Colonic mucosa (tissue), 4 donors: ENCODE measurements at regions not wholly inside any gene's neighbourhood (a gene's known extent, or its start where the extent isn't known, plus 50 kb on each side); places are given as distances from the start of the nearest gene placed in this dataset.

Experiments
- DNase-seq: peaks from one replicate; pipeline ENCODE4 v3.0.0-alpha.2; 2020
- H3K27ac ChIP-seq: fragments of 200-600 bp; one replicate; pipeline ENCODE4 v1.8.0; 2021
- H3K27me3 ChIP-seq: fragments of 200-600 bp; one replicate; pipeline ENCODE4 v1.8.0; 2021
- H3K36me3 ChIP-seq: fragments of 200-600 bp; one replicate; pipeline ENCODE4 v1.8.0; 2021
- H3K4me1 ChIP-seq: fragments of 200-600 bp; one replicate; pipeline ENCODE4 v1.8.0; 2021; ENCODE audit warnings: mild to moderate bottlenecking
- H3K4me3 ChIP-seq: fragments of 200-600 bp; one replicate; pipeline ENCODE4 v1.8.0; 2021
- H3K9ac ChIP-seq, 2 donors: one replicate each; pipeline ENCODE4 v1.7.0; 2013; ENCODE audit warnings: control low read depth in 2 of 2, low read depth in 2 of 2, low read length in 2 of 2
- H3K9me3 ChIP-seq: fragments of 200-600 bp; one replicate; pipeline ENCODE4 v1.8.0; 2021
- CTCF ChIP-seq: fragments of 200-600 bp; IDR thresholded peaks from one replicate; pipeline ENCODE4 v1.8.0; 2022; ENCODE audit warnings: antibody characterized with exemption, mild to moderate bottlenecking
- intact Hi-C: fragments of 100-400 bp; cut with DNase I; formaldehyde crosslinking; loops from one replicate; pipeline ENCODE4 v1.14.1; 2022
- donor health status: healthy.
- donor health status: DM: no; HTN: no; CAD: no.
- donor health status: DM: no; HTN: no; CAD: no.

- Histone ChIP-seq H3K4me1 (no peaks in the 10 kb centered on the region), H3K27ac (no peak overlapping the region), H3K4me3 (no peak overlapping the region), H3K9ac (no peak overlapping the region), H3K9me3 (no peaks in the 10 kb centered on the region), H3K36me3 (no peaks in the 10 kb centered on the region), H3K27me3 (no peaks in the 10 kb centered on the region)
- TF ChIP-seq CTCF: no peak
- no peak for DNase-seq
- intact Hi-C loops: no loop called here
Observed at GRCh38 chr12:27180906-27181505, 63.1 kb upstream of the STK38L start.

DNA sequence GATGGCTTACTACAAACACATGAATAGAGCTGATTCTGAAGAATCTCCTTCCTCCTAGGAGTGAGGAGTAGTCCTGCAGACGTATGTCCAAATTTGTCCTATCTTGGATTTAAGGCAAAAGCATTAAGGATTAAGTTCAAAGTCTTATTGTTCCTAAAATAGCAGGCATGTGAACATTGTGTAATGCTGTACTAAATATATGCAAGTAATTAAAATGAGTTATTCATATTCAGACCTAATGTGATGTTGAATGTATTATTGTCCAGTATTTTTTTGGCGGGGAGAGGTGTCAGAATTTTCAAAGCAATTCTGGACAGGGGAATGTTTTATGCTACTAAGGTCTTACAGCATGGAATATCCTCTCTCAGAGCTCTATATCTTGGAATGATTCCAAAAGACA, 60.7 kb upstream of the STK38L start:
- H3K27ac ChIP-seq: no peak overlapping the region

DNA sequence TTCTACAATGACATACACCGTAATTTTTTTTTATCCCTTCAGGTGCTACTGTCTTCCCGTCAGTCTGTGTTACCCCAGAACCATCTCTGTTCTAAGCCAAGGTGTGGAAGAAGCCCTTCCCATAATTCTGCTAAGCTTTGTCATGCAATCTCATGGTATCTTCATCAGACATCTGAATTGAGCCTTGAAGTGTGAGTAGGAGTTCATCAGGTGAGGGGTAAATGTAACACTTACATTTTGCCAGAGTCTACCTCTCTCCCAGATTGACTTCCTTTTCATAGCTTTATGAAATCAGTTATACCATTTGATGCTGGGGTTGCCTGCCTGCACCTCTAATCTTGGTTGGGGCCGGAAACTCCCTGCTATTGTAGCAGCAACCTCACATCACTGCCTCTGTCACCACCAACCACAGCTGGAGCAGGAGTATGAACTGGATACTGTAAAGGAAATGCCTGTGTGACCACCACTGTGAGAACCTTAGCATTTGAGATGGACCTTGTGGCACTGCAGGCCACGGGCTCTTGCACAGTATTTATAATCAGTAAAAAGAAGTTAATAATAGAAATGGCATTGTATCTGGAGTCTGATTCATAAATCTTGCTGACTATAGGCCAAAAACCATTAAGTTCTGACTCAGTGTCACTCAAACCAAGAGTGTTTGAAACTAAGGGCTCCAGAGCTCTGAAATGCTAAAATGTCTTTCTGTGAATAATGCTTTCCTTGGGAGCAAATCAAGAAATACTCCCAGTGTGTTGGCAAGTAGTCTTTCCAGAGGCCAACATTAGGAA, 58.7 kb upstream of the STK38L start:
- no peaks in the 10 kb centered on the region for H3K9me3 ChIP-seq
- no peak for TF ChIP-seq CTCF
- intact Hi-C loops: no loop called here
- no peak for DNase-seq
- no peaks in the 10 kb centered on the region for H3K27me3 ChIP-seq
- no peaks in the 10 kb centered on the region for H3K36me3 ChIP-seq
- no peak overlapping the region for H3K4me3 ChIP-seq
- no peak overlapping the region for H3K27ac ChIP-seq
- H3K9ac ChIP-seq: no peak overlapping the region
- H3K4me1 ChIP-seq: no peaks in the 10 kb centered on the region

More for the DNA sequence above, 60.7 kb upstream of the STK38L start:
- H3K36me3 ChIP-seq: no peaks in the 10 kb centered on the region
- no peak for TF ChIP-seq CTCF
- H3K4me1 ChIP-seq: no peaks in the 10 kb centered on the region
- no peak overlapping the region for H3K4me3 ChIP-seq
- H3K27me3 ChIP-seq: no peaks in the 10 kb centered on the region
- no peaks in the 10 kb centered on the region for H3K9me3 ChIP-seq
- no peak for DNase-seq
- H3K9ac ChIP-seq: no peak overlapping the region
- intact Hi-C loops: no loop called here

DNA sequence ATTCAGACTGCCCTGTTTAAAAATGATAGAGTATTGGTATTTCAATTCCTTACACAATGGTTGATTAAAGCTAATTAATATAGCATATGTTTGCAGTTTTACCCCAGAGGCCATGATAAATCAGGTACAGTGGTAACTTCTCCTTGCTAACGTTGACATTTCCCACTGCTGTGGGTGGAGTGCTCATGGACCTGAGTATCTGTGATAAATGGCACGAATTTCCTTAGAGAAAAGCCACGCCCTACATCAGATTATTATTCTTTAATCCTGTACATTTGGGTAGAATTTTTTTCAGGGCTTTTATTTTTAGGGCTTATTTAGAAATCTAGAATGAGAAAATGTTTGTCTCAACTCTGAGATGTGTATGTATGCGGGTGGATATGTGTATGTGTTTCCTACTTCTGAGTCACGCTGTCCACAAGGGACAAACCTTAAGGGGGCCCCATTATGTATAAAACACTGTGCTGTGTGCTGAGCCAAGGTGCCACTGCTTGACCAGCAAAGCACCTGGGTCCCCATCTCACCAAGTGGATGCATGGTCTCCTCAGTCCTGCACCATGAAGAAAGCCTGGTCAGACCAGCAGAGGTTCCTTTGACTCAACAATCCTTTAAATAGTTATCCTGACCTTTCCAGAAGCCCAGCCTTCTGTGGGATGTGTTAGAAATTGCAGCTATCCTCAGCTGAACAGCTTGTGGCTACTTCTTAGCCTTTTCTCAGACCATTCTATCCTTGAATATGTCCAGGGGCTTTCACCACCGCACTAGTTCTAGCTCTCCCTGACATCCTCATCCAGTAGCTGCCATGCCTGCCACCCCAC, 57.9 kb upstream of the STK38L start:
- Histone ChIP-seq H3K27me3 (no peaks in the 10 kb centered on the region), H3K4me3 (no peak overlapping the region), H3K27ac (no peak overlapping the region), H3K9ac (no peak overlapping the region), H3K36me3 (no peaks in the 10 kb centered on the region), H3K4me1 (peaks cover 3% of the 10 kb centered on the region), H3K9me3 (no peaks in the 10 kb centered on the region)
- intact Hi-C loops: no loop called here
- no peak for TF ChIP-seq CTCF
- DNase-seq: no peak

DNA sequence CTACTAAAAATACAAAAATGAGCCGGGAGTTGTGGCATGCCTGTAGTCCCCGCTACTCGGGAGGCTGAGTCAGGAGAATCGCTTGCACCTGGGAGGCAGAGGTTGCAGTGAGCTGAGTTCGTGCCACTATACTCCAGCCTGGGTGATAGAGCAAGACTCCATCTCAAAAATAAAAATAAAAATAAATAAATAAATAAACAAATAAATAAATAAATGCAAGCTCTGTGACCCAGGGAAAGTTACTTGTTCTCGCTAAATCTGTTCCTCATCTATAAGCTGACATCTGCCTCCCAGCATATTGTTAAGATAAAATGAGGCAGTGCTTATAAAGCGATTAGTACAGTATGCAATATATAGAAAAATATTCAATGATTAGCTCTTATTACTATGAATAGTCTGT, 56.4 kb upstream of the STK38L start:
- Histone ChIP-seq H3K9me3 (no peaks in the 10 kb centered on the region), H3K4me3 (no peak overlapping the region), H3K27me3 (no peaks in the 10 kb centered on the region), H3K27ac (no peak overlapping the region), H3K9ac (no peak overlapping the region), H3K4me1 (peaks cover 3% of the 10 kb centered on the region), H3K36me3 (no peaks in the 10 kb centered on the region)
- no peak for DNase-seq
- intact Hi-C loops: no loop called here
- no peak for TF ChIP-seq CTCF
